ENCODE measurements at regions not wholly inside any gene's neighbourhood (a gene's known extent, or its start where the extent isn't known, plus 50 kb on each side); places are given as distances from the start of the nearest gene placed in this dataset.

DNA sequence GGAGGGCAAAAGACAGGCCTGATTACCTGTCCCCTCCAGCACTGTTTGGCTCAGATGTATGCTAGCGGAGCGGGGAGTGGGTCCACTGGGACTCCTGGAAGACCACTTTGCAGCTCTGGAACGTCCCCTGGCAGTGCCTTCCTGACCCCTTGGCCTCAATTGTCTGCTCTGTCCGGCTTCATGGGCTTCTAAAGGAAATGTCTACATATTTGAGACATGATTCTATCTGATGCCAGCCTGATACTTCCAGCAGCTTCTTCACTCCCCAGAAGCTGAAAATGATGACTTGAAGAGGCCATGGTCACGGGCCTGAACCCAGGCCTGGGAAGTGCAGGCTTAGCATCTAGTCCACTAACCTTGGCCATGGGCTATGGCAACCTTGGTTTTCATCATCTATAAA, 112.1 kb downstream of the ACAA2 start:
- Histone ChIP-seq H3K9ac (ENCODE audit: low read length) (no peak overlapping the region), H3K27me3 (ENCODE audit: low read depth, low read length) (peaks cover 25% of the 10 kb centered on the region), H3K4me1 (ENCODE audit: low read length) (no peaks in the 10 kb centered on the region), H4K20me1 (ENCODE audit: insufficient read depth, low read length) (no peaks in the 10 kb centered on the region), H3K79me2 (ENCODE audit: low read length) (no peaks in the 10 kb centered on the region), H3K9me3 (ENCODE audit: insufficient read depth, low read length) (0 out of 2 replicates have a peak, but pooled peaks cover 4% of the 10 kb centered on the region), H3K27ac (ENCODE audit: low read length) (no peak overlapping the region), H3K36me3 (replicated peaks; ENCODE audit: low read depth, low read length) (no peaks in the 10 kb centered on the region), H2AFZ (ENCODE audit: low read depth, low read length) (no peak overlapping the region), H3K4me2 (ENCODE audit: low read length) (no peak overlapping the region), H3K4me3 (ENCODE audit: low read length) (no peak overlapping the region)
- TF ChIP-seq, protein P1, sequence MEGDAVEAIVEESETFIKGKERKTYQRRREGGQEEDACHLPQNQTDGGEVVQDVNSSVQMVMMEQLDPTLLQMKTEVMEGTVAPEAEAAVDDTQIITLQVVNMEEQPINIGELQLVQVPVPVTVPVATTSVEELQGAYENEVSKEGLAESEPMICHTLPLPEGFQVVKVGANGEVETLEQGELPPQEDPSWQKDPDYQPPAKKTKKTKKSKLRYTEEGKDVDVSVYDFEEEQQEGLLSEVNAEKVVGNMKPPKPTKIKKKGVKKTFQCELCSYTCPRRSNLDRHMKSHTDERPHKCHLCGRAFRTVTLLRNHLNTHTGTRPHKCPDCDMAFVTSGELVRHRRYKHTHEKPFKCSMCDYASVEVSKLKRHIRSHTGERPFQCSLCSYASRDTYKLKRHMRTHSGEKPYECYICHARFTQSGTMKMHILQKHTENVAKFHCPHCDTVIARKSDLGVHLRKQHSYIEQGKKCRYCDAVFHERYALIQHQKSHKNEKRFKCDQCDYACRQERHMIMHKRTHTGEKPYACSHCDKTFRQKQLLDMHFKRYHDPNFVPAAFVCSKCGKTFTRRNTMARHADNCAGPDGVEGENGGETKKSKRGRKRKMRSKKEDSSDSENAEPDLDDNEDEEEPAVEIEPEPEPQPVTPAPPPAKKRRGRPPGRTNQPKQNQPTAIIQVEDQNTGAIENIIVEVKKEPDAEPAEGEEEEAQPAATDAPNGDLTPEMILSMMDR (IDR thresholded peaks at IDR 0.05; ENCODE audit: low read depth, low read length): no peak
- TF ChIP-seq EZH2phosphoT487 (IDR thresholded peaks at IDR 0.05; ENCODE audit: low read depth): no peak

DNA sequence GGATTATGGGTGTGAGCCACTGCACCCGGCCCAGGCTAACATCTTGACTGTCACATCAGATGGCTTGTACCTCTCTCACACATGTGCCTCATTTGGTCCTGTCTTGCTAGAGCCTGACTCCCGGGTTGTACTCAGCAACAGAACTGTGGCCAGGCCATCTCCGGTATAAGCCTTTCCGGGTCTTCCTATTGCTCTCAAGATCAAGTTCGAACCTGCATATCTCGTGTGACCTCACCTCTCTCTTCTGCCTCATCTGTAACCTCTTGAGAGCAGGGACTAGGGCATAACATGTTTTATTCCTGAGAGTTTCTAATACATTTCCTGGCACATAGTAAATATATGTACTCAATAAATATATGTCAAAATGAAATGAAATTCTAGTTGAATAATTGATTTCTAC, 114.0 kb downstream of the ACAA2 start:
- Histone ChIP-seq H3K4me3 (ENCODE audit: low read length) (no peak overlapping the region), H3K27ac (ENCODE audit: low read length) (no peak overlapping the region), H3K9me3 (ENCODE audit: insufficient read depth, low read length) (no peaks in the 10 kb centered on the region), H3K27me3 (ENCODE audit: low read depth, low read length) (peaks cover 25% of the 10 kb centered on the region), H3K4me2 (ENCODE audit: low read length) (no peak overlapping the region), H3K36me3 (replicated peaks; ENCODE audit: low read depth, low read length) (no peaks in the 10 kb centered on the region), H2AFZ (ENCODE audit: low read depth, low read length) (no peak overlapping the region), H4K20me1 (ENCODE audit: insufficient read depth, low read length) (no peaks in the 10 kb centered on the region), H3K4me1 (ENCODE audit: low read length) (no peaks in the 10 kb centered on the region), H3K79me2 (ENCODE audit: low read length) (no peaks in the 10 kb centered on the region), H3K9ac (ENCODE audit: low read length) (no peak overlapping the region)
- TF ChIP-seq, protein P1 (IDR thresholded peaks at IDR 0.05; ENCODE audit: low read depth, low read length): no peak
- no peak for TF ChIP-seq EZH2phosphoT487 (IDR thresholded peaks at IDR 0.05; ENCODE audit: low read depth)

DNA sequence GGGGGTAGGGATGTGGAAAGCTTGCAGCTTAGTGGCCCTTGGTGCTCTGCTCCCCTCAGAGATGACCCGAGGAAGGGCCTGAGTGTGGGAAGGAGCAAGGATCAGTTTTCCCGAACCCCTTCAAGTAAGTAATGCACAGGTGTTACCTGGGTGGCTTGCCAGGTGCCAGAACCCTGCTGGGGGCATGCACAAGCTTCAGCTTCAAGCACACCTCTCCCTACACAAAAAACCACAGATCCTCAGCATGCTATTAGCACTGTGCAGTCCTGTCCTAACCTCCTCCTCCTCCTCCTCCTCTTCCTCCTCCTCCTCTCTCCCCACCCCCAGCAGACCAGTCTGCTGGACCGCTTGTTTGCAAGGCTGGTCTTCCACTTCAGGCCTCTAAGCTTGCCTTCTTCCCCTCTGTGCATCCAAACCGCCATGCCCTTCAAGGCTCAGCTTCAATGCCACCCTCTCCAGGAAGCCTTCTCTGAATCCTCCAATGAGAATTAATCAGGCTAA, 114.8 kb downstream of the ACAA2 start:
- Histone ChIP-seq H4K20me1 (ENCODE audit: insufficient read depth, low read length) (no peaks in the 10 kb centered on the region), H3K4me3 (ENCODE audit: low read length) (no peak overlapping the region), H3K79me2 (ENCODE audit: low read length) (no peaks in the 10 kb centered on the region), H3K27me3 (ENCODE audit: low read depth, low read length) (peaks cover 25% of the 10 kb centered on the region), H2AFZ (ENCODE audit: low read depth, low read length) (no peak overlapping the region), H3K4me2 (ENCODE audit: low read length) (no peak overlapping the region), H3K9ac (ENCODE audit: low read length) (no peak overlapping the region), H3K9me3 (ENCODE audit: insufficient read depth, low read length) (no peaks in the 10 kb centered on the region), H3K27ac (ENCODE audit: low read length) (no peak overlapping the region), H3K36me3 (replicated peaks; ENCODE audit: low read depth, low read length) (no peaks in the 10 kb centered on the region), H3K4me1 (ENCODE audit: low read length) (no peaks in the 10 kb centered on the region)
- no peak for TF ChIP-seq EZH2phosphoT487 (IDR thresholded peaks at IDR 0.05; ENCODE audit: low read depth)
- TF ChIP-seq, protein P1 (IDR thresholded peaks at IDR 0.05; ENCODE audit: low read depth, low read length): no peak

DNA sequence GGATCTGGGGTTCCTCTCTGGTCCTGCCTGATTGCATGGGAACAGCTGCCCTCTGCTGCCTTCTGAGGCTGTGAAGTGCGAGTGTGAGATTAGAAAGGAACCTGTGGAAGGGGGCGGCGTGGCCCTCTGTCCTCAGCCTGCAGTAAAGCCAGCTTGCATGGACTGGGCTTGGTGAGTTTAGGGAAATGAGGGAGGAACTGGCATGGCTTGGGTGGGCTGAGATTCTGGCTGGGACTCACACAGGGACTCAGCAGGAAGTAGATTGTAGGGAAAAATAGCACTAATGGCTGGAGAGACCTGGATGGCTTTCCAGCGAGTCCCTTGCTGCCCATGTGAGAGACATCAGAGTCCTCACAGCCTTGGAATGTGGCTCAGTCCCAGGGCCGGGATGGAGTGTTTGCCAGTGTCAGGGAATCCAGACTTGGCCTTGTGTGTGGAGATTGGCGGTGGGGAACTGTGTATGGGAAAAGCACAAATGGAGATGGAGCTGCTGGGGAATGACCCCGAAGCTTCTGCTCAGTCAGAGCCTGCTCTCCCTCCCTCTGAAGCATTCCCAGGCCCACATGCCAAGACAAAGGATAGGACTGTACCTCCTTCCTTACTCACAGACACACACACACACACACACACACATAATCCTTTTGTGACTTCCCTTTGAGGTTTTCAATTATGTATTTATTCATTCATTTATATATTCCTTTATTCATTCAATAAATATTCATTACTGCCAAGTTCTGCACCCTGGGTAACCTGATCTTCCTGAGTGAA, 115.4 kb downstream of the ACAA2 start:
- TF ChIP-seq EZH2phosphoT487 (IDR thresholded peaks at IDR 0.05; ENCODE audit: low read depth): no peak
- TF ChIP-seq, protein P1 (IDR thresholded peaks at IDR 0.05; ENCODE audit: low read depth, low read length): no peak
- no peak overlapping the region for H2AFZ ChIP-seq (ENCODE audit: low read depth, low read length)

More for the DNA sequence above, 115.4 kb downstream of the ACAA2 start:
- Histone ChIP-seq H3K9ac (ENCODE audit: low read length) (no peak overlapping the region), H3K27ac (ENCODE audit: low read length) (no peak overlapping the region), H3K4me1 (ENCODE audit: low read length) (no peaks in the 10 kb centered on the region), H3K9me3 (ENCODE audit: insufficient read depth, low read length) (no peaks in the 10 kb centered on the region), H4K20me1 (ENCODE audit: insufficient read depth, low read length) (no peaks in the 10 kb centered on the region), H3K36me3 (replicated peaks; ENCODE audit: low read depth, low read length) (no peaks in the 10 kb centered on the region), H3K27me3 (ENCODE audit: low read depth, low read length) (peaks cover 26% of the 10 kb centered on the region), H3K4me3 (ENCODE audit: low read length) (no peak overlapping the region), H3K79me2 (ENCODE audit: low read length) (no peaks in the 10 kb centered on the region), H3K4me2 (ENCODE audit: low read length) (no peak overlapping the region)
